Adrenal gland (tissue), 9 donors: ENCODE measurements at regions not wholly inside any gene's neighbourhood (a gene's known extent, or its start where the extent isn't known, plus 50 kb on each side); places are given as distances from the start of the nearest gene placed in this dataset.

Experiments
- DNase-seq, 7 donors: peaks; one replicate each; pipeline ENCODE4 v3.0.0-alpha.2; 2019 to 2020
- H3K27ac ChIP-seq, 5 donors: fragments of 200-600 bp; sonication (generic) in 4 of 5; 1 replicate in 3 of 5; 2 replicates in 2 of 5; pipeline versions ENCODE4 v1.5.1 to v1.8.0; 2016 to 2020; ENCODE audit warnings: mild to moderate bottlenecking in 1 of 5
- H3K27me3 ChIP-seq: fragments of 200-600 bp; 2 replicates; pipeline ENCODE4 v1.8.0; 2021
- H3K36me3 ChIP-seq, 2 donors: fragments of 200-600 bp; replicated peaks in 1 of 2; 1 replicate in 1 of 2; 2 replicates in 1 of 2; pipeline versions ENCODE4 v1.5.1 to v1.8.0; 2018 to 2022
- H3K4me1 ChIP-seq, 2 donors: fragments of 200-600 bp; replicated peaks in 1 of 2; 1 replicate in 1 of 2; 2 replicates in 1 of 2; pipeline versions ENCODE4 v1.5.1 to v1.8.0; 2018 to 2021
- H3K4me3 ChIP-seq, 4 donors: fragments of 200-600 bp; sonication (generic) in 3 of 4; one replicate each; pipeline ENCODE4 v1.5.1; 2016 to 2018
- H3K9me3 ChIP-seq, 3 donors: fragments of 200-600 bp; sonication (generic) in 1 of 3; replicated peaks in 1 of 3; 1 replicate in 2 of 3; 2 replicates in 1 of 3; pipeline versions ENCODE4 v1.5.1 to v1.8.0; 2016 to 2021
- CTCF ChIP-seq, 6 experiments: fragments of 450-650 bp in 4 of 6; fragments of 200-600 bp in 2 of 6; sonication (generic) in 1 of 6; IDR thresholded peaks; 1 replicate in 5 of 6; 2 replicates in 1 of 6; pipeline versions ENCODE4 v1.5.1 to v1.8.0; 2016 to 2021; ENCODE audit warnings: antibody characterized with exemption in 6 of 6, mild to moderate bottlenecking in 2 of 6, moderate library complexity in 1 of 6
- POLR2A ChIP-seq, 2 donors: fragments of 450-650 bp; IDR thresholded peaks; one replicate each; pipeline ENCODE4 v1.6.1; 2017; ENCODE audit warnings: antibody characterized with exemption in 2 of 2, mild to moderate bottlenecking in 2 of 2, moderate library complexity in 1 of 2
- WGBS, 4 donors: extraction: QIAGEN DNeasy Blood & Tissue Kit in 2 of 4; methylation state at CpG; one replicate each; pipeline versions ENCODE4 v1.1.5 to v1.1.7; 2013 to 2017; 5-methylcytosine and 5-hydroxymethylcytosine counted together
- intact Hi-C, 2 donors: fragments of 100-400 bp; cut with DNase I; formaldehyde crosslinking; loops; one replicate each; pipeline versions ENCODE4 v1.14.1 to v1.15.0; 2022 to 2023
- donor health status: healthy with polysubstance abuse.
- donor health status: Bipolar disorder and iron deficiency.
- donor health status: DM: yes; HTN: yes; CAD: no.
- donor health status: DM: no; HTN: no; CAD: no.
- donor health status: DM: no; HTN: no; CAD: no.

GRCh38 chr4:134668237-134668636 lies 466.6 kb upstream of the PABPC4L start:
- 62 to 80% (median 73%) methylated on average over 2 of the region's 2 CpGs for WGBS, 4 donors
- H3K27ac ChIP-seq: no peak overlapping the region
- H3K27me3 ChIP-seq: no peaks in the 10 kb centered on the region
- H3K9me3 ChIP-seq: no peaks in the 10 kb centered on the region
- no peaks in the 10 kb centered on the region for H3K36me3 ChIP-seq
- no peak for TF ChIP-seq CTCF (IDR thresholded peaks at IDR 0.05)
- no peak for TF ChIP-seq POLR2A (IDR thresholded peaks at IDR 0.05)
- DNase-seq: no peak
- no peaks in the 10 kb centered on the region for H3K4me1 ChIP-seq
- intact Hi-C loops: no loop called here
- no peak overlapping the region for H3K4me3 ChIP-seq

GRCh38 chr4:134666640-134667039 lies 465.1 kb upstream of the PABPC4L start:
- Histone ChIP-seq H3K27me3 (no peaks in the 10 kb centered on the region), H3K27ac (no peak overlapping the region), H3K4me1 (no peaks in the 10 kb centered on the region), H3K36me3 (no peaks in the 10 kb centered on the region), H3K9me3 (no peaks in the 10 kb centered on the region), H3K4me3 (no peak overlapping the region)
- 73 to 91% (median 87%) methylated on average over 2 to 4 of the region's 4 CpGs for WGBS, 4 donors
- no peak for DNase-seq
- intact Hi-C loops: no loop called here
- TF ChIP-seq CTCF (IDR thresholded peaks at IDR 0.05): no peak
- TF ChIP-seq POLR2A (IDR thresholded peaks at IDR 0.05): no peak

- DNase-seq: no peak
- Histone ChIP-seq H3K36me3 (no peaks in the 10 kb centered on the region), H3K4me3 (no peak overlapping the region), H3K9me3 (no peaks in the 10 kb centered on the region), H3K4me1 (no peaks in the 10 kb centered on the region), H3K27ac (no peak overlapping the region), H3K27me3 (no peaks in the 10 kb centered on the region)
- WGBS, 4 donors: 59 to 70% (median 65%) methylated on average over 2 of the region's 2 CpGs
- no peak for TF ChIP-seq POLR2A (IDR thresholded peaks at IDR 0.05)
- TF ChIP-seq CTCF (IDR thresholded peaks at IDR 0.05): no peak
- intact Hi-C loops: no loop called here
These were observed 463.8 kb upstream of the PABPC4L start for GRCh38 chr4:134665429-134665828.

- H3K27ac ChIP-seq: no peak overlapping the region
- H3K9me3 ChIP-seq: no peaks in the 10 kb centered on the region
- no peak overlapping the region for H3K4me3 ChIP-seq
- H3K4me1 ChIP-seq: no peaks in the 10 kb centered on the region
- WGBS, 4 donors: 76 to 88% (median 82%) methylated on average over 1 of the region's 1 CpG
- intact Hi-C loops: no loop called here
- no peaks in the 10 kb centered on the region for H3K36me3 ChIP-seq
- no peaks in the 10 kb centered on the region for H3K27me3 ChIP-seq
- no peak for DNase-seq
- no peak for TF ChIP-seq CTCF (IDR thresholded peaks at IDR 0.05)
- no peak for TF ChIP-seq POLR2A (IDR thresholded peaks at IDR 0.05)
These were observed 462.2 kb upstream of the PABPC4L start for GRCh38 chr4:134663742-134664141.
